HEK293T (cell line): ENCODE measurements at regions not wholly inside any gene's neighbourhood (a gene's known extent, or its start where the extent isn't known, plus 50 kb on each side); places are given as distances from the start of the nearest gene placed in this dataset.

ENCODE experiments used
- BHLHE40 ChIP-seq: fragments of 450-650 bp; IDR thresholded peaks from 2 replicates; pipeline ENCODE4 v1.6.1; 2016; ENCODE audit warnings: mild to moderate bottlenecking, moderate library complexity, borderline replicate concordance
- PKNOX1 ChIP-seq: fragments of 450-650 bp; IDR thresholded peaks from 2 replicates; pipeline ENCODE4 v1.6.1; 2016
- SP1 ChIP-seq: fragments of 450-650 bp; IDR thresholded peaks from 2 replicates; pipeline ENCODE4 v1.6.1; 2017

GRCh38 chr16:8374586-8375231 lies 215.6 kb downstream of the TMEM114 start:
- TF ChIP-seq SP1 (no peak), PKNOX1 (no peak), BHLHE40 (no peak)
